ENCODE measurements at regions not wholly inside any gene's neighbourhood (a gene's known extent, or its start where the extent isn't known, plus 50 kb on each side); places are given as distances from the start of the nearest gene placed in this dataset.

- Mint-ChIP-seq H3K4me1 (peaks cover 61% of the 10 kb centered on the region), H3K9me3 (no peaks in the 10 kb centered on the region), H3K27me3 (ENCODE audit: low read depth) (no peaks in the 10 kb centered on the region), H3K27ac (ENCODE audit: unreplicated experiment) (no peak overlapping the region), H3K4me3 (no peak overlapping the region), H3K36me3 (ENCODE audit: low read depth) (no peaks in the 10 kb centered on the region)
- TF ChIP-seq, protein P1, sequence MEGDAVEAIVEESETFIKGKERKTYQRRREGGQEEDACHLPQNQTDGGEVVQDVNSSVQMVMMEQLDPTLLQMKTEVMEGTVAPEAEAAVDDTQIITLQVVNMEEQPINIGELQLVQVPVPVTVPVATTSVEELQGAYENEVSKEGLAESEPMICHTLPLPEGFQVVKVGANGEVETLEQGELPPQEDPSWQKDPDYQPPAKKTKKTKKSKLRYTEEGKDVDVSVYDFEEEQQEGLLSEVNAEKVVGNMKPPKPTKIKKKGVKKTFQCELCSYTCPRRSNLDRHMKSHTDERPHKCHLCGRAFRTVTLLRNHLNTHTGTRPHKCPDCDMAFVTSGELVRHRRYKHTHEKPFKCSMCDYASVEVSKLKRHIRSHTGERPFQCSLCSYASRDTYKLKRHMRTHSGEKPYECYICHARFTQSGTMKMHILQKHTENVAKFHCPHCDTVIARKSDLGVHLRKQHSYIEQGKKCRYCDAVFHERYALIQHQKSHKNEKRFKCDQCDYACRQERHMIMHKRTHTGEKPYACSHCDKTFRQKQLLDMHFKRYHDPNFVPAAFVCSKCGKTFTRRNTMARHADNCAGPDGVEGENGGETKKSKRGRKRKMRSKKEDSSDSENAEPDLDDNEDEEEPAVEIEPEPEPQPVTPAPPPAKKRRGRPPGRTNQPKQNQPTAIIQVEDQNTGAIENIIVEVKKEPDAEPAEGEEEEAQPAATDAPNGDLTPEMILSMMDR (conservative IDR thresholded peaks at IDR 0.05), result no peak
- DNase-seq (ENCODE audit: low read depth, low spot score), result no peak
Measured at GRCh38 chr1:234985516-234986294, 142.9 kb downstream of the TOMM20 start.

- no peak for DNase-seq (ENCODE audit: low read depth, low spot score)
- TF ChIP-seq, protein P1 (conservative IDR thresholded peaks at IDR 0.05), result no peak
- H3K27me3 Mint-ChIP-seq (ENCODE audit: low read depth), result no peaks in the 10 kb centered on the region
- no peak overlapping the region for H3K4me3 Mint-ChIP-seq
- no peaks in the 10 kb centered on the region for H3K36me3 Mint-ChIP-seq (ENCODE audit: low read depth)
- H3K9me3 Mint-ChIP-seq, result no peaks in the 10 kb centered on the region
- peaks cover 62% of the 10 kb centered on the region for H3K4me1 Mint-ChIP-seq
- peak overlapping the region; percentile 9 for H3K27ac Mint-ChIP-seq (ENCODE audit: unreplicated experiment)
Measured at GRCh38 chr1:234985007-234985370, 143.6 kb downstream of the TOMM20 start.

GRCh38 chr1:234983564-234984238, 144.9 kb downstream of the TOMM20 start:
- DNase-seq (ENCODE audit: low read depth, low spot score), result no peak
- Mint-ChIP-seq H3K36me3 (ENCODE audit: low read depth) (no peaks in the 10 kb centered on the region), H3K27me3 (ENCODE audit: low read depth) (no peaks in the 10 kb centered on the region), H3K4me3 (peak overlapping the region; percentile 4), H3K4me1 (peaks cover 68% of the 10 kb centered on the region), H3K27ac (ENCODE audit: unreplicated experiment) (no peak overlapping the region), H3K9me3 (no peaks in the 10 kb centered on the region)
- TF ChIP-seq, protein P1 (conservative IDR thresholded peaks at IDR 0.05), result no peak

- TF ChIP-seq, protein P1 (conservative IDR thresholded peaks at IDR 0.05), result no peak
- Mint-ChIP-seq H3K36me3 (ENCODE audit: low read depth) (no peaks in the 10 kb centered on the region), H3K27me3 (ENCODE audit: low read depth) (no peaks in the 10 kb centered on the region), H3K9me3 (no peaks in the 10 kb centered on the region), H3K27ac (ENCODE audit: unreplicated experiment) (no peak overlapping the region), H3K4me1 (peaks cover 64% of the 10 kb centered on the region), H3K4me3 (no peak overlapping the region)
- DNase-seq (ENCODE audit: low read depth, low spot score), result no peak
Measured at GRCh38 chr1:234981758-234982157, 146.9 kb downstream of the TOMM20 start.

GRCh38 chr1:234980645-234981396, 147.8 kb downstream of the TOMM20 start:
- DNase-seq (ENCODE audit: low read depth, low spot score), result no peak
- Mint-ChIP-seq H3K36me3 (ENCODE audit: low read depth) (no peaks in the 10 kb centered on the region), H3K4me1 (peaks cover 61% of the 10 kb centered on the region), H3K27ac (ENCODE audit: unreplicated experiment) (peak overlapping the region; percentile 82), H3K9me3 (no peaks in the 10 kb centered on the region), H3K4me3 (peak overlapping the region; percentile 23), H3K27me3 (ENCODE audit: low read depth) (no peaks in the 10 kb centered on the region)
- TF ChIP-seq, protein P1 (conservative IDR thresholded peaks at IDR 0.05), result no peak

Data from neural crest cell (in vitro differentiated cells).